ENCODE measurements at regions not wholly inside any gene's neighbourhood (a gene's known extent, or its start where the extent isn't known, plus 50 kb on each side); places are given as distances from the start of the nearest gene placed in this dataset.
A peak's percentile ranks its signal among the peaks of the same experiment; 100 is the strongest.

DNA sequence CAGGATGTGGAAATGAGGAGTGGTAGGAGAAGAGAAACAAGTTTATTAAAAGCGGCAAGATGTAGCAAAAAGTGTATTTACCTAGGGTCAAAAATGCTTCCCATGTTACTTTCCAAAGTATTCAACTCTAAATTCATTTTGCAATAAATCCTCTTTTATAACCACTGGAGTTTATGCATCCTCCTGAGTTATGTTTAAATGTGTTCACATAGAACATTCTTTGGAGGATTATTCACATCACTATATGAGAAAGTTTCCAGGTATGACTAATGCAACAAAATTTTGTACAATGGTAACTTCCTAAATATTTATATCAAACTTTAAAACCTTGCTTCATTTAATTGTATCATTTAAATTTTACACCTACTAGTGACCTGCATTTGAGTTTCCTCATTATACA, 870.6 kb upstream of the SLIT2 start:
- peak; percentile 77 for DNase-seq

DNA sequence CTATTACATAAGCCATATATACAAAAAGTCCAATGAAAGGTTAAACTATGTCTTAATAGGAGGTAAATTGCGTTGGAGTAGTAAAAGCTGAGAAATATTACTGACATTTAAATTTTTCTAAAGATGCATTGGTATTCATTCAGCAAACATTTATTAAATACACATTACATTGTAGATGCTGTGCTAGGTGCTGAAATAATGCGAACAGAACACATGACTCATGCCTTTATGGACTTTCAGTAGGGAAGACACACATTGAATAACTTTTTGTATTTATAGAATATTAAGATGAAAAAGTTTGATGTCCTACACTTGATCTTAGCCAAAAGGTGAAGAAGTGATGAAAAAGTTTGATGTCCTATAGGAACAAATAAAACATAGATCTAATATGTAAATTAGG, 871.1 kb upstream of the SLIT2 start:
- DNase-seq = peak; percentile 45

DNA sequence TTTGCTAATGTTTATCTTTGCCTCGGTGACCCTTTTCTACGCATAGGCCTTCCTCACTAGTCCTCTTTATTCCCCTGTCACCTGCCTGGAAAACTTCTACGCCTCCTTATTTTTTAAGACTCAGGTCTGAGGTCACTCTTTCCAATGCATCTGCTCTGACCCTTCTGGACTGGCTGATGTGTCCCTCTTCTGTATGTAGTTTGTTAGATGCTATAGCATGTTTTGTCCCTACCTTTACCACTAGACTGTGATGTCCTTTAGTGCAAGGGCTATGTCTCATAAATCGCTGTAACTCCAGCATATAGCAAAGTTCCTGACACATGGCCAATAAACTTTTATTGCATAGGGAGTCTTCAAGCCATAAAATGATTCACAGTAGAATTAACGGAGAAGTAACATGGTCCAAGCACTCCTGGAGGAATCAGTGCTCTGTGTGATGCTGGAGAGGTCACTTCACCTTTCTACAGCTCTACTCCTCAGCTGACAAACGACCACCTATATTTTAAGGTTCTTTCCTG, 872.5 kb upstream of the SLIT2 start:
- no peak for DNase-seq

DNA sequence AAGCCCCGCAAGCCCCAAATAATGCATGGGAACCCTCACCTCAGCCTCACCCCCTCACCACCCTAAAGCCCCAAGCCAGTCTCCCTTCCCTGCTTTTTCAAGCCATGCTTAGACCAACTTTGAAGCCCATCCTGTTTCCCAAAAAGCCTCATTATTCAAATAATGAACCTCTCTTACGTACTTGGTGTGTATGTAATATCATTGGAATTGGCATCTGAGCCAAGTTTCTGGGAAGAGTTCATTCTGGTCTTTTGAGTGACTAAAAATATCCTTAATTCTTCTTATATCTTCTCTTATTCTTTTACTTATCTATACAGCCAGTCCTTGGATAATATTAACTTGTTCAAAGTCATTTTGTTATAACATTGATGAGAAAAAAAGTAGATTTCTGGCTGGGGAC, 875.8 kb upstream of the SLIT2 start:
- DNase-seq = no peak

DNA sequence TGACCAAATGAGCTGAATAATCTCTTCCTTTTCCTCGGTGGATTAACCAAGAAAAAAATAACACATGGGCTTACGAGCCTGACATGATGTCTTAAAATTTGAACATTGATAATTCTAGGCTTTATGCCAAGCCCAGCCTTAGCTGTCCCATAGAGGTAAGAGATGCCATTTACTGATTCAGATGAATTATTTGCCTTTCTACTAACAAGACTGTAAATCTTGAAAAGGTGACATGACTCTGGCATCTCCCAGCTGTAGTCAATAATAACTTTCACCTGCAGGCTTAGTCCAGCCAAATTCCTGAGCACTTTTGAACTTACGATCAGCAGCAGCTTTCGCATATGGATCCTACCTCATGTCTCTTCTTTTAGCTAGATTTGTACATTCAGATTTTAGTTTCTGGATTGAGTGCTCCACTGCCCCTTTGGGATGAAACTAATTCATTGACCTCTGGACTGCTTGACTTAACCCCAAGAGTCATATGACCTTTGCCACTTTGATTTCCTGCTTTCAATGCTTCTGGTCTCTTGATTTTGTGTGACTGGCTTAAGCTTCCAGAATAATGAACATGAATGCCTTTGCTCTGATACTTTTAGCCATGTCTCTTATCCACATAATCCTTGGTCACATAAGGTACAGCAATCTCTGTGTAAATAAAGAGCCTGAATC, 876.4 kb upstream of the SLIT2 start:
- DNase-seq = no peak

DNA sequence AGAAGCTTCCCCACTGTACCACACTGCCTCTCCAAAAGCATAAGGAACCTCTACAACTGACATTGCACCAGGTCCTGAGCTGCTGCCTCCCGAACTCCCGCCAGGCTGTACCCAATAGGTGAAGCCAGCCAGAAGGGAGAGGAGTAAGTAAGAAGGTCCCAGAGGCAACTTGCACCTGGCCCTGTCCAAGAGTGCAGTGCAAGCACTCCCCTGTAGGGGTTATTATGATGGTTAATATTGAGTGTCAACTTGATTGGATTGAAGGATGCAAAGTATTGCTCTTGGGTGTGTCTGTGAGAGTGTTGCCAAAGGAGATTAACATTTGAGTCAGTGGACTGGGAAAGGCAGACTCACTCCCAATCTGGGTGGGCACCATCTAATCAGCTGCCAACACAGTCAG, 879.3 kb upstream of the SLIT2 start:
- no peak for DNase-seq

GRCh38 chr4:19368800-19369199, 882.9 kb upstream of the SLIT2 start:
- DNase-seq = no peak

DNA sequence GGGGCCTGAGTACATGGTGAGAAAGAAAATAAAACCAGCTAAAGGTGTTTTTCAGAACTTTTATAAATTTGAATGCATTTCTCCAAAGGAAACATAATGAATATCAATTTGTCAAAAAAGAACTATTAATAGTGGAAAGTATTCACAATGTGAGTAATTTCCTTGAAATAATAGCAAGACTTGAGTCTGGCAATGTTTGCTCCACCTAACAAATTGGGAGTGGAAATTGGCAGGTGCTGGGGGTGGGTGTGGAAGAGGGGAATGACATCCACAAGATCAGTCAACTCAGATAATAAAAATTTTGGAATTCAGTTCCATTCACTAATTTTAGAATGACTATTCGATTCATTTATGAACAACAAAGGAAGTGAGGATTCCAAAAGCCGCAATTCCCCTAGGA, 884.8 kb upstream of the SLIT2 start:
- no peak for DNase-seq

DNA sequence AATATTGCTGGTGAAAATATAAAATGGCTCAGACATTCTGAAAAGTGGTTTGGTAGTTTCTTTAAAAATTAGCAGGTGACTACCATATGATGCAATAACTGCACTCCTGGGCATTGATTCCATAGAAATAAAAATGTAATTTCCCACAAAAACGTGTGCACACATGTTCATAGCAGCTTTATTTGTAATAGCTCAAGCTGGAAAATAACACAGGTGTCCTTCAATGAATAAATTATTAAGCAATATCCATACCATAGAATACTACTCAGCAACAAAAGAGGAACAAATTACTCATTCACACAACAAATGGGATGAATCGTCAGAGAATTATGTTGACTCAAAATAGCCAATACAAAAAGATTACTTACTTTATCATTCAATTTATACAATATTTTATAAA, 893.7 kb upstream of the SLIT2 start:
- peak; percentile 83 for DNase-seq

- DNase-seq = no peak
Observed at GRCh38 chr4:19349416-19349815, 902.3 kb upstream of the SLIT2 start.

DNA sequence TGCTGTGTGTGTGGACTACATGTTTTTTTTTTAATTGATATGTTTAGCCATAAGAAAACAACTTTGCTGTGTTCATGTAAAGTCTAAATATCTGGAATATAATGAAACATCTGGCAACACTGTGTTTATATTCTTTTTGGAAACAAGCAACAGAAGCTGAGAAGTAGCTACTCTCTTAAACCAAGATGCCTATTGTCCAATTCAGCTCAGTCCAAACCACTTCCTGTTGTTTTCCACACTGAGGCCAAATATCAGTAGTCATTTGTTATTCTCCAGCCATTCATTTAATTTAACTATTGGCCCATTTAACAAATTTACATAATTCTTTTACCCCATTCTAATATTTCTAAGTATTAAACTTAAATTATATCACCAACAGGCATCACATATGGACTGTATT, 903.0 kb upstream of the SLIT2 start:
- DNase-seq = no peak

DNA sequence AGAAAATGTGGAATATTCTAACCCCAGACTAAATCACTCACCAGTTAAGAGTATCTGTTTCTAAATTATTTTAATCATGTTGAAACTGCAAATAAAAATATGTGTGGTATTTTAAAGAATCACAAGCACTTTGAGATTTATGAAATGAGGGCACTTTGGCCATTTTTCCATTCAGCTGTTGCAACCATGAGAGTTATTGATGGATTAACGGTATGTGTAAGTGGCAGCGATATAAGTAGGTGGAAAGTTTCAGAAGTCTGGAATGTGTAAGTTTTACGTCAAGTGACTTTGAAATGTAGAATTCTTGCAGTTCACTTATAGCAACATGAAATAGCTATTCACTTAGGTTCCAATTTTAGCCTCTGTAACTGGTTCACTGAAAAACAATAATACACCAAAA, 905.1 kb upstream of the SLIT2 start:
- no peak for DNase-seq

DNA sequence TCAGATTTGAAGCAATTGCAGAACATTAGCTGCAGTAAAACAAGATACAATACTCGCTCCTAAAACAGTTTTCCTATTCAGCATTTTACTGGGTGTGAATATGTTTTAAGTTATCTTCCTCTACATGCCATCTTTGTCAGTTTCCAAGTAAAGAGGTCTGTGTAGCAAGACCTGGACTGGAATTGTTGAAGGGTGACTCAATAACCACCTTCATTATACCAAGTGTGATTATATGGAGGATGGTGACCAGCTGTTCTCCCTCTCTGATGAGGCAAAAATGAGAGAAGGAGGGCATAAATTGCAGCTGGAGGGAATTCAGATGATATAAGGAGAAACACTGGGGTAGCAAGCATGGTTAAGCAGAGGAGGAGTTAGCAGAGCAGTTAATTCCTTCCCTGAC, 922.1 kb upstream of the SLIT2 start:
- DNase-seq = peak; percentile 43

DNA sequence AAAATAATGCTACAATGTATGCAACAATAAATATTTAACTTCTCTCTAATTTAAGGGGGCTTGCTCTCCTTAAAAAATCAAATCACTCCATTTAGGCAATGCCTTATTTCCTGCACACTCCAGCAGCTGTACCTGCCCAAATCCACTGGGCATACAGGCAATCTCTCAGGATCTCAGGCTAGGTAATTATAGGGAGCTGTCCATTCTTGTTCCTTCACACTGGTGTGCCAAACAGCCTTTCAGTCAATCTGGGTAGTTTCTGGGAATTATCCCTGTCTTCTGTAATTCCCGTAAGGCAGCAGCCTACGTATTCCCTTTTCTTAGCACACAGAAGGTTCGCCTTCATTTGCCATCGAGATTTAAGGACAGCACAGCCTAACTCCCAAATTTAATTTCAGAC, 922.6 kb upstream of the SLIT2 start:
- no peak for DNase-seq

DNA sequence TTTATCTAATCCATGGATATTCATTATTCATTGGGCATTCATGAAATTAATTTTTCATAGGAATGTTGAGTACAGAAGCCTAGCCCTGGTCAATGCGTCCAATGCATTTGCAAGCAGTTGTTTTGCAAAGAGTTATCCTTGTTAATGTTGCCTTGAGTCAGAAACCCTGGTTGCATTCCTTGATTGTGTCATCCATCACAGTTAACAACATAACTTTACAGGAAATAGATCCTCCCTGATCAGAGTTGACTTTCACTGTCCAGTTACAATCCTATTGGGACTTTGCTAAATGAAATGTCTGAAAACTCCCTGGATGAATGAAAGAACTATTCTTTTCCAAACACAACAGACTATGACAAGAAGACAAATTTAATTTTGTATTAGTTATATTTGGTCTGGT, 924.3 kb upstream of the SLIT2 start:
- DNase-seq = peak; percentile 15

DNA sequence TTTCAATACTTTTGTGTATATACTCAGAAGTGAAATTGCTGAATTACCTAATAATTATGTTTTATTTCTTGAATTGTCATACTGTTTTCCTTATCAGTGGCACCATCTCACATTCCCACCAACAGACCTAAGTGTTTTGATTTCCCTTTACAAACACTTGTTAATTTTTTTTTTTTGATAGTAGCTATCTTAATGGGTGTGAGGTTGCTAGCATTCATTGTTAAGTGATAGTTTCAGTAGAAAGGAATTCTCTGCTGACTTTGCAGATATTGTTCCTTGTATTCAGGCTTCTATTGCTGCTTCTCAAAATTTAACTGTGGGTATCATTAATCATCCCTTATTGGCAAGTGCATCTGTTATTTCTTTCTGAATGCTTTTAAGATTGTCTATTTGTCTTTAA, 927.5 kb upstream of the SLIT2 start:
- DNase-seq = no peak

- DNase-seq = no peak
Observed at GRCh38 chr4:19319607-19320006, 932.1 kb upstream of the SLIT2 start.

- no peak for DNase-seq
Observed at GRCh38 chr4:19317377-19317776, 934.3 kb upstream of the SLIT2 start.

GRCh38 chr4:19314116-19314515, 937.6 kb upstream of the SLIT2 start:
- no peak for DNase-seq

DNA sequence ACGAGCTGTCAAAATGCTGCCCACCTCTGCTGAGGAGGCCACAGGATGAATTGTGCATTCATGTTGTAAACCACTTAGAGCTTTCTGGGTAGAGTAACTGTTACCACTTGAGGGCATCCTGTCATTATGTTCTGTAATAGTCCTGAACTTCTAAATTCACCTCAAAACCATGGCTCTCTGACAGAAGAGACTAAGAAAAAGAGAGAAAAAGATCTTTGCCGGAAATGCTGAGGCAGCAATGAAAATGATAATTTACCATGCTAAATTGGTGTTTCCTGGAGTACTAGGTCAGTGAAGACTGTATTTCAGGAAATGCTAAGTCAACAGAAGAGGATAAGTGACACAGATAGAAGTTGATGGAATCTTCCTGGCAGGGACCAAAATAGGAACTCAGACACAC, 942.3 kb upstream of the SLIT2 start:
- DNase-seq = peak; percentile 60

DNA sequence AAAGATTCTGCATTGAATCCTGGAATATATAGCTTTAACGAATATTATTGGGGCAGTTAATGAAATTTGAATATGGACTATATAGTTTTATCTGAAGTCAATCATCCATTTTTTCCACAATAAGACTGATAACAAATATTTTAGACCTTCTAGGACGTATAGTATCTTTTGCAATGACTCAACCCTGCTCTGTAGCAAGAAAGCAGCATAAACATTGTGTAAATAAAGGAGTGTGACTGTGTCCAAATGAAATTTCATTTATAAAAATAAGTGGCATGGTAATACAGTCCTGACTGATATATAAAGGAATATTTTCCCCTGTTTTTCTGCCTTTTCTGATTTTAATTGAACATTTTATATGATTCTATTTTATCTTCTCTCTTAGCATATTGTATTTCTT, 947.7 kb upstream of the SLIT2 start:
- DNase-seq = peak; percentile 40

DNA sequence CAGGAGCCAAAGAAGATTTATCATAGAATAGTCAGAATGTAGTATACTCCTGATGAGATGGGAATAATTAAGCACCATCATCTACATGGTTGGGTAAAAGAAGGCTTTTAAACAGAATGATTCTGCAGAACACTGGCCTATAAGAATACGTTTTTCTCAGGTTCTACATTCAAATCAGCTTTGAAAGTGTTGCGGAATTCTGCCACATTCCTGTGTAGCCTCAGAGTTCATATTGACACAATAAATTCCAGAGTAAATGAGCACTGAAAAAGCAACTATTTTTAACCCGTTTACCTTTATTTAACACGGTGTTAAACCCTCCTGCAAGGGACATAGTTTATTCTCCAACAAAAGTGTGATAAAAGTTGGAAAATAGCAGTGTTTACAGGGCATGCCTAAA, 950.2 kb upstream of the SLIT2 start:
- DNase-seq = peak; percentile 2

GRCh38 chr4:19300213-19300612, 951.5 kb upstream of the SLIT2 start:
- peak; percentile 74 for DNase-seq

DNA sequence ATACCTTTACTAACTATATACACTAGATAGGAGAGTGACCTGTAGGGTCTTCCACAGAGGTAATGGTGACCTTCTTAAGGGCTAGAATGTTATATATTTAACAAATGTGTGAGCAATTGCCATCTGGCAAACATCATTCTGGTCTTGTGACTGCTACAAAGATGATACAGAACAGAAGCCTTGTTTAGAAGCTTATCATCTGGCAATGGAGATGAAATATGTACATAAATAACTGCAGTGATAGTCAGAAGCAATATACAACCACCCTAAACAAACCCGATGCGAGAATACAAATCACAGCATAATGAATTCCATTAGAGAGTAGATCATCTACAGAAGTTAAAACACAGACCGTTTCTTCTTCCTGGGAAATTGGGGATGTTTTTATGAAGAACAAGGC, 952.7 kb upstream of the SLIT2 start:
- peak; percentile 68 for DNase-seq

DNA sequence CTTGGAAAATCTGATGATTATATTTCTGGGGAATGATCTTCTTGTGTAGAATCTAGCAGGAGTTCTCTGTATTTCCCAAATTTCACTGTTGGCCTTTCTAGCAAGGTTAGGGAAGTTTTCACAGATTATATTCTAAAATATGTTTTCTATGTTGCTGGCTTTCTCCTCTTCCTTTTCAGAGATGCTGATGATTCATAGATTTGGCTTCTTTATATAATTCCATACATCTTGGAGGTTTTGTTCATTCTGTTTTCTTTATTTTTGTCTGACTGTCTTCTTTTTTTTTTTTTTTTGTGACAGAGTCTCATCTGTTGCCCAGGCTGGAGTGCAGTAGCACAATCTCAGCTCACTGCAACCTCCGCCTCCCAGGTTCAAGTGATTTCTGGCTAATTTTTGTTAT, 957.9 kb upstream of the SLIT2 start:
- no peak for DNase-seq

DNA sequence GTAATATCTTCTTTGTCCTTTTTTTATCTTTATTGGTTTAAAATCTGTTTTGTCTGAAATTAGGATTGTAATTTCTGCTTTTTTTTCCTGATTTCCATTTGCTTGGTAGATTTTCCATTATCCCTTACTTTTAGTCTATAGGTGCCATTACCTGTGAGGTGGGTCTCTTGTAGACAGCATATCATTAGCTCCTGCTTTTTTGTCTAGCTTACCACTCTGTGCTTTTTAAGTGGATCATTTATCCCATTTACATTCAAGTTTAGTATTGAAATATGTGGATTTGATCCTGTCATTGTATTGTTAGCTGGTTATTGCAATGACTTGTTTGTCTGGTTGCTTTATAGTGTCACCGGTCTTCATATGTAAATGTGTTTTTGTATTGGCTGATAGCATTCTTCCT, 958.6 kb upstream of the SLIT2 start:
- no peak for DNase-seq

Data from HCEC 1CT (cell line).